ENCODE measurements at regions not wholly inside any gene's neighbourhood (a gene's known extent, or its start where the extent isn't known, plus 50 kb on each side); places are given as distances from the start of the nearest gene placed in this dataset.

- POLR2A ChIA-PET, result no interaction called here
- ATAC-seq, result no peak
- H3K36me3 ChIP-seq (replicated peaks in 1 of 2; ENCODE audit: control insufficient read depth in 1 of 2, insufficient read depth in 2 of 2, low read length in 2 of 2), result no peaks in the 10 kb centered on the region
- H3K79me2 ChIP-seq (ENCODE audit: insufficient read depth, low read length), result no peaks in the 10 kb centered on the region
- CTCF ChIA-PET (ENCODE audit: low intra/inter-chr PET ratio, low total read pairs), result no interaction called here
- no peak for FAIRE-seq
- no peak overlapping the region for H3K4me2 ChIP-seq (ENCODE audit: low read depth, low read length)
- H3K9ac ChIP-seq (ENCODE audit: insufficient read depth, low read depth, low read length), result no peak overlapping the region
- H4K20me1 ChIP-seq (ENCODE audit: insufficient read depth, low read length), result no peaks in the 10 kb centered on the region
- no peak for DNase-seq (ENCODE audit: low spot score)
- H3K9me3 ChIP-seq (ENCODE audit: low read length), result peaks cover 12% of the 10 kb centered on the region
- TF ChIP-seq BRCA1 (CRISPR knock-in tag; IDR thresholded peaks at IDR 0.05) (no peak), ZNF136 (CRISPR knock-in tag; IDR thresholded peaks at IDR 0.05; ENCODE audit: low read depth) (no peak), ZNF563 (CRISPR knock-in tag; IDR thresholded peaks at IDR 0.05) (no peak), GFI1 (CRISPR knock-in tag; IDR thresholded peaks at IDR 0.05; ENCODE audit: borderline replicate concordance) (no peak)
- TF ChIP-seq, protein P1, sequence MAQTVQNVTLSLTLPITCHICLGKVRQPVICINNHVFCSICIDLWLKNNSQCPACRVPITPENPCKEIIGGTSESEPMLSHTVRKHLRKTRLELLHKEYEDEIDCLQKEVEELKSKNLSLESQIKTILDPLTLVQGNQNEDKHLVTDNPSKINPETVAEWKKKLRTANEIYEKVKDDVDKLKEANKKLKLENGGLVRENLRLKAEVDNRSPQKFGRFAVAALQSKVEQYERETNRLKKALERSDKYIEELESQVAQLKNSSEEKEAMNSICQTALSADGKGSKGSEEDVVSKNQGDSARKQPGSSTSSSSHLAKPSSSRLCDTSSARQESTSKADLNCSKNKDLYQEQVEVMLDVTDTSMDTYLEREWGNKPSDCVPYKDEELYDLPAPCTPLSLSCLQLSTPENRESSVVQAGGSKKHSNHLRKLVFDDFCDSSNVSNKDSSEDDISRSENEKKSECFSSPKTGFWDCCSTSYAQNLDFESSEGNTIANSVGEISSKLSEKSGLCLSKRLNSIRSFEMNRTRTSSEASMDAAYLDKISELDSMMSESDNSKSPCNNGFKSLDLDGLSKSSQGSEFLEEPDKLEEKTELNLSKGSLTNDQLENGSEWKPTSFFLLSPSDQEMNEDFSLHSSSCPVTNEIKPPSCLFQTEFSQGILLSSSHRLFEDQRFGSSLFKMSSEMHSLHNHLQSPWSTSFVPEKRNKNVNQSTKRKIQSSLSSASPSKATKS (CRISPR knock-in tag; IDR thresholded peaks at IDR 0.05), result no peak
- no peaks in the 10 kb centered on the region for H3K4me1 ChIP-seq (ENCODE audit: insufficient read depth, low read length)
- no peaks in the 10 kb centered on the region for H3K27me3 ChIP-seq (ENCODE audit: control insufficient read depth in 1 of 2, insufficient read depth in 2 of 2, low read length in 2 of 2)
- WGBS (ENCODE audit: low lambda C conversion rate), result 3% methylated on average over 5 of the region's 5 CpGs
- H2AFZ ChIP-seq (ENCODE audit: low read length), result no peak overlapping the region
- intact Hi-C loops (cut with micrococcal nuclease; ENCODE audit: unreplicated experiment) (no loop called here), in situ Hi-C loops (cut with HindIII; ENCODE audit: extremely low pct_ligation_motif_present, low pct_unique_long_range_greater_than_20kb) (no loop called here)
- no peak overlapping the region for H3K4me3 ChIP-seq (replicated peaks in 1 of 3; ENCODE audit: insufficient read depth in 1 of 3, low read depth in 2 of 3, low read length in 3 of 3)
- BruUV-seq (replicated peaks), result no TSS peak
- no peak overlapping the region for H3K27ac ChIP-seq (ENCODE audit: extremely low read length, insufficient read depth, low read length)
Measured at GRCh38 chr11:79963856-79964645, 523.2 kb upstream of the TENM4 start.

- Histone ChIP-seq H3K27me3 (ENCODE audit: control insufficient read depth in 1 of 2, insufficient read depth in 2 of 2, low read length in 2 of 2) (no peaks in the 10 kb centered on the region), H3K4me1 (ENCODE audit: insufficient read depth, low read length) (no peaks in the 10 kb centered on the region), H2AFZ (ENCODE audit: low read length) (no peak overlapping the region), H3K4me2 (ENCODE audit: low read depth, low read length) (no peak overlapping the region), H3K27ac (ENCODE audit: extremely low read length, insufficient read depth, low read length) (no peak overlapping the region), H3K9me3 (ENCODE audit: low read length) (peaks cover 40% of the 10 kb centered on the region), H4K20me1 (ENCODE audit: insufficient read depth, low read length) (no peaks in the 10 kb centered on the region), H3K9ac (ENCODE audit: insufficient read depth, low read depth, low read length) (no peak overlapping the region), H3K36me3 (replicated peaks in 1 of 2; ENCODE audit: control insufficient read depth in 1 of 2, insufficient read depth in 2 of 2, low read length in 2 of 2) (no peaks in the 10 kb centered on the region), H3K79me2 (ENCODE audit: insufficient read depth, low read length) (no peaks in the 10 kb centered on the region), H3K4me3 (replicated peaks in 1 of 3; ENCODE audit: insufficient read depth in 1 of 3, low read depth in 2 of 3, low read length in 3 of 3) (no peak overlapping the region)
- FAIRE-seq (no peak), ATAC-seq (no peak), DNase-seq (ENCODE audit: low spot score) (no peak)
- ChIA-PET CTCF (ENCODE audit: low intra/inter-chr PET ratio, low total read pairs) (no interaction called here), POLR2A (no interaction called here)
- no TSS peak for BruUV-seq (replicated peaks)
- in situ Hi-C loops (cut with HindIII; ENCODE audit: extremely low pct_ligation_motif_present, low pct_unique_long_range_greater_than_20kb) (no loop called here), intact Hi-C loops (cut with micrococcal nuclease; ENCODE audit: unreplicated experiment) (no loop called here)
- no peak for TF ChIP-seq ZNF136 (CRISPR knock-in tag; IDR thresholded peaks at IDR 0.05; ENCODE audit: low read depth)
- TF ChIP-seq BCL3 (CRISPR knock-in tag; IDR thresholded peaks at IDR 0.05), result no peak
- TF ChIP-seq ZNF788 (CRISPR knock-in tag; IDR thresholded peaks at IDR 0.05; ENCODE audit: borderline replicate concordance), result no peak
- TF ChIP-seq JUN (CRISPR knock-in tag; IDR thresholded peaks at IDR 0.05), result no peak
- no peak for TF ChIP-seq ZNF225 (CRISPR knock-in tag; IDR thresholded peaks at IDR 0.05)
Measured at GRCh38 chr11:79960461-79960860, 519.6 kb upstream of the TENM4 start.
